GM23338 (cell line): ENCODE measurements at regions not wholly inside any gene's neighbourhood (a gene's known extent, or its start where the extent isn't known, plus 50 kb on each side); places are given as distances from the start of the nearest gene placed in this dataset.

ENCODE experiments used
- EZH2 ChIP-seq: fragments of 200-600 bp; sonication (generic); IDR thresholded peaks from one replicate; pipeline ENCODE4 v1.8.0; 2017; ENCODE audit warnings: antibody characterized with exemption, mild to moderate bottlenecking, low read depth; ENCODE audit not compliant: unreplicated experiment
- POLR2AphosphoS5 ChIP-seq: IDR thresholded peaks from 2 replicates; pipeline ENCODE4 v1.6.1; 2016; ENCODE audit warnings: antibody characterized with exemption, low read depth
- TF ChIP-seq, protein P1 (sequence below), 2 experiments: fragments of 200-600 bp in 1 of 2; sonication (generic) in 1 of 2; conservative IDR thresholded peaks; 2 replicates each; pipeline versions ENCODE4 v1.5.1 to v1.6.1; 2016 to 2017; ENCODE audit warnings: antibody characterized with exemption in 2 of 2, low read depth in 2 of 2, mild to moderate bottlenecking in 2 of 2, moderate library complexity in 1 of 2
- TF ChIP-seq, protein P2 (sequence below): IDR thresholded peaks from one replicate; pipeline ENCODE4 v1.6.1; 2018; ENCODE audit warnings: antibody characterized with exemption; ENCODE audit not compliant: unreplicated experiment

DNA sequence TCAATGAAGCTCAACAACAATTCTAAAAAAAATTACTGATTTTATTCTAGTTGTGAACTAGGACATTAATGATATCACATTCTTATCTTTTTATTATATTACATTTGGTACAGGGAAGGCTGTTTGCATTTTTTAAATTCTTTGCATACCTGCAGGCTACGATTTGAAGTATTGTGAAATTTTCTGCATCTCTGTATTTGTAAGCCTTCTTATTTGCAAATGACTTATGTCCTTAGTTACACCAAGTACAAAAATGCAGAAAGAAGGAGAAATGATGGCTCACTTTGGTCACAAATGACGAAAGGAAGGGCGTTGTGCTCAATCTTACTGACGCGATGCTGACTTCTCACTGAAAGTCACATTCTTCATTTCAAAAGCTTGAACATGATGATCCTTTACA, 227.5 kb upstream of the SOX11 start:
- TF ChIP-seq, protein P1, sequence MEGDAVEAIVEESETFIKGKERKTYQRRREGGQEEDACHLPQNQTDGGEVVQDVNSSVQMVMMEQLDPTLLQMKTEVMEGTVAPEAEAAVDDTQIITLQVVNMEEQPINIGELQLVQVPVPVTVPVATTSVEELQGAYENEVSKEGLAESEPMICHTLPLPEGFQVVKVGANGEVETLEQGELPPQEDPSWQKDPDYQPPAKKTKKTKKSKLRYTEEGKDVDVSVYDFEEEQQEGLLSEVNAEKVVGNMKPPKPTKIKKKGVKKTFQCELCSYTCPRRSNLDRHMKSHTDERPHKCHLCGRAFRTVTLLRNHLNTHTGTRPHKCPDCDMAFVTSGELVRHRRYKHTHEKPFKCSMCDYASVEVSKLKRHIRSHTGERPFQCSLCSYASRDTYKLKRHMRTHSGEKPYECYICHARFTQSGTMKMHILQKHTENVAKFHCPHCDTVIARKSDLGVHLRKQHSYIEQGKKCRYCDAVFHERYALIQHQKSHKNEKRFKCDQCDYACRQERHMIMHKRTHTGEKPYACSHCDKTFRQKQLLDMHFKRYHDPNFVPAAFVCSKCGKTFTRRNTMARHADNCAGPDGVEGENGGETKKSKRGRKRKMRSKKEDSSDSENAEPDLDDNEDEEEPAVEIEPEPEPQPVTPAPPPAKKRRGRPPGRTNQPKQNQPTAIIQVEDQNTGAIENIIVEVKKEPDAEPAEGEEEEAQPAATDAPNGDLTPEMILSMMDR (conservative IDR thresholded peaks at IDR 0.05; ENCODE audit: low read depth in 2 of 2) = no peak
- TF ChIP-seq EZH2 = no peak
- TF ChIP-seq, protein P2, sequence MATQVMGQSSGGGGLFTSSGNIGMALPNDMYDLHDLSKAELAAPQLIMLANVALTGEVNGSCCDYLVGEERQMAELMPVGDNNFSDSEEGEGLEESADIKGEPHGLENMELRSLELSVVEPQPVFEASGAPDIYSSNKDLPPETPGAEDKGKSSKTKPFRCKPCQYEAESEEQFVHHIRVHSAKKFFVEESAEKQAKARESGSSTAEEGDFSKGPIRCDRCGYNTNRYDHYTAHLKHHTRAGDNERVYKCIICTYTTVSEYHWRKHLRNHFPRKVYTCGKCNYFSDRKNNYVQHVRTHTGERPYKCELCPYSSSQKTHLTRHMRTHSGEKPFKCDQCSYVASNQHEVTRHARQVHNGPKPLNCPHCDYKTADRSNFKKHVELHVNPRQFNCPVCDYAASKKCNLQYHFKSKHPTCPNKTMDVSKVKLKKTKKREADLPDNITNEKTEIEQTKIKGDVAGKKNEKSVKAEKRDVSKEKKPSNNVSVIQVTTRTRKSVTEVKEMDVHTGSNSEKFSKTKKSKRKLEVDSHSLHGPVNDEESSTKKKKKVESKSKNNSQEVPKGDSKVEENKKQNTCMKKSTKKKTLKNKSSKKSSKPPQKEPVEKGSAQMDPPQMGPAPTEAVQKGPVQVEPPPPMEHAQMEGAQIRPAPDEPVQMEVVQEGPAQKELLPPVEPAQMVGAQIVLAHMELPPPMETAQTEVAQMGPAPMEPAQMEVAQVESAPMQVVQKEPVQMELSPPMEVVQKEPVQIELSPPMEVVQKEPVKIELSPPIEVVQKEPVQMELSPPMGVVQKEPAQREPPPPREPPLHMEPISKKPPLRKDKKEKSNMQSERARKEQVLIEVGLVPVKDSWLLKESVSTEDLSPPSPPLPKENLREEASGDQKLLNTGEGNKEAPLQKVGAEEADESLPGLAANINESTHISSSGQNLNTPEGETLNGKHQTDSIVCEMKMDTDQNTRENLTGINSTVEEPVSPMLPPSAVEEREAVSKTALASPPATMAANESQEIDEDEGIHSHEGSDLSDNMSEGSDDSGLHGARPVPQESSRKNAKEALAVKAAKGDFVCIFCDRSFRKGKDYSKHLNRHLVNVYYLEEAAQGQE = no peak
- no peak for TF ChIP-seq POLR2AphosphoS5
